ENCODE measurements at regions not wholly inside any gene's neighbourhood (a gene's known extent, or its start where the extent isn't known, plus 50 kb on each side); places are given as distances from the start of the nearest gene placed in this dataset.
A peak's percentile ranks its signal among the peaks of the same experiment; 100 is the strongest.

DNA sequence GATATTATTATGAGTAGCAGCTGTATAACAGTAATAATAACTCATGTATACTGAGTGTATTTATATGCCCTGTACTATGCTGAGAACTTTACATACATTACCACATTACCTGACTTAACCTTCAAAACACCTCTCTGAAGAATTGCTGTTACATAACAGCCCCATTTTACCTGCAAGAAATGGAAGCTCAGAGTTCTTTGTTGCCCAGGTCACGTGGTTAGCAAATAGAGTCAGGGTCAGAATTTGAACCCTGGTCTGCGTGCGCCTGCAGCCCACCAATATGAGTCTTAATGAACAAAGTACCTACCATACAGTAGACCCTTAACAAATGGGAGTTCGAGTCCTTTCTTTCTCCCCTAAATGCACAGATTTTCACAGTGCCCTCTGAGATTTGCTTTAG, 101.9 kb downstream of the MCFD2 start:
- DNase-seq = no peak

DNA sequence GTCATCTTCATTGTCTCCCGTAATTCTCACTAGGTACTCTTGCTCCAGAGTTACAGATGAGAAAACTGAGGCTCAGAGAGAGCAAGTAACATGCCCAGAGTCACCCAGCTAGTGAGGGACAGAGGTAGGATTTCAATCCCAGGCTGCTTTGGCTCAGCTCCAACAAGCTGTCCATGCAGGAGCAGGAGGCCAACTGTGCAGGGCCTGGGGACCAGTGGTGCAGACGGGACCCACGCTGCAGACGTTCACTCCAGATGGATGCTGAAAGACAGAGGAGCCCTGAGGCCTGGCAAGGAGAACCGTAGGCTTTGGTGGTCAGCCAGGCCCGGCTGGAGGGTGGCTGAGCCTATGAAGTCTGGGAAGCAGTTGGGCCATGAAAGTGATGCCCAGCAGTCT, 102.6 kb downstream of the MCFD2 start:
- peak in 1 of 56 donors; percentile 36 for DNase-seq
